SK-N-SH (cell line): ENCODE measurements at regions not wholly inside any gene's neighbourhood (a gene's known extent, or its start where the extent isn't known, plus 50 kb on each side); places are given as distances from the start of the nearest gene placed in this dataset.

Experiments used
- CTCF ChIA-PET: fragments of 300-600, 350-600 bp; formaldehyde crosslinking; extraction: SDS; loops from one replicate; lab custom pipeline; 2021; lab: Yijun Ruan, JAX
- POLR2A ChIA-PET: fragments of 350-600 bp; sonication (Branson Sonifier 250); formaldehyde crosslinking; extraction: SDS; loops from one replicate; lab custom pipeline; 2020; ENCODE audit warnings: antibody characterized with exemption, inconsistent platforms; lab: Yijun Ruan, JAX
- DNase-seq: peaks from one replicate; pipeline ENCODE4 v3.0.0; 2012
- H2AFZ ChIP-seq: fragments of 200-600 bp; sonication (generic); 2 replicates; pipeline ENCODE4 v1.8.1; 2016; ENCODE audit warnings: antibody characterized with exemption, mild to moderate bottlenecking, low read depth
- H3F3A ChIP-seq: fragments of 200-600 bp; sonication (generic); replicated peaks from 2 replicates; pipeline ENCODE3; 2016; ENCODE audit warnings: antibody characterized with exemption, mild to moderate bottlenecking; ENCODE audit not compliant: insufficient read depth
- H3K27ac ChIP-seq, 2 experiments: fragments of 200-500 bp in 1 of 2; fragments of 200-600 bp in 1 of 2; sonication (Bioruptor generic) in 1 of 2; sonication (generic), shearing (Covaris generic) in 1 of 2; 2 replicates each; pipeline versions ENCODE4 v1.5.1 to v1.6.1; 2014 to 2016; ENCODE audit warnings: low read depth in 2 of 2, inconsistent platforms in 1 of 2, low read length in 1 of 2, mild to moderate bottlenecking in 1 of 2, mixed read lengths in 1 of 2
- H3K27me3 ChIP-seq: fragments of 200-600 bp; sonication (generic), shearing (Covaris generic); 2 replicates; pipeline ENCODE4 v1.6.1; 2016; ENCODE audit warnings: mixed run types; ENCODE audit not compliant: insufficient read depth
- H3K36me3 ChIP-seq, 2 experiments: fragments of 200-500 bp in 1 of 2; fragments of 200-600 bp in 1 of 2; sonication (Bioruptor generic) in 1 of 2; sonication (generic) in 1 of 2; replicated peaks in 1 of 2; 2 replicates each; pipeline versions ENCODE3 to v1.5.1; 2014 to 2016; ENCODE audit warnings: low read length in 1 of 2, mild to moderate bottlenecking in 1 of 2; ENCODE audit not compliant: insufficient read depth in 2 of 2, control insufficient read depth in 1 of 2
- H3K4me1 ChIP-seq, 2 experiments: fragments of 200-500 bp in 1 of 2; fragments of 200-600 bp in 1 of 2; sonication (Bioruptor generic) in 1 of 2; sonication (generic), shearing (Covaris generic) in 1 of 2; 2 replicates each; pipeline versions ENCODE4 v1.5.1 to v1.6.1; 2014 to 2016; ENCODE audit warnings: low read depth in 1 of 2, low read length in 1 of 2, mixed run types in 1 of 2; ENCODE audit not compliant: insufficient read depth in 2 of 2, control insufficient read depth in 1 of 2
- H3K4me2 ChIP-seq: fragments of 200-600 bp; sonication (generic), shearing (Covaris generic); 2 replicates; pipeline ENCODE4 v1.6.1; 2017; ENCODE audit warnings: mixed run types
- H3K4me3 ChIP-seq, 2 experiments: fragments of 200-500 bp in 1 of 2; fragments of 200-600 bp in 1 of 2; sonication (Bioruptor generic) in 1 of 2; sonication (generic), shearing (Covaris generic) in 1 of 2; 2 replicates each; pipeline versions ENCODE4 v1.5.1 to v1.8.1; 2014 to 2016; ENCODE audit warnings: low read depth in 2 of 2, inconsistent platforms in 1 of 2, low read length in 1 of 2, mild to moderate bottlenecking in 1 of 2, mixed read lengths in 1 of 2, moderate library complexity in 1 of 2
- H3K79me2 ChIP-seq: fragments of 200-600 bp; sonication (generic); 2 replicates; pipeline ENCODE4 v1.8.1; 2017; ENCODE audit warnings: mild to moderate bottlenecking; ENCODE audit not compliant: insufficient read depth
- H3K9ac ChIP-seq: fragments of 200-600 bp; sonication (generic); 2 replicates; pipeline ENCODE4 v1.6.1; 2017; ENCODE audit warnings: mixed run types
- H3K9me2 ChIP-seq: fragments of 200-600 bp; sonication (generic); 2 replicates; pipeline ENCODE4 v1.6.1; 2017; ENCODE audit warnings: mixed run types
- H3K9me3 ChIP-seq: fragments of 200-600 bp; sonication (generic); 2 replicates; pipeline ENCODE4 v1.6.1; 2017; ENCODE audit warnings: mixed run types, mild to moderate bottlenecking, moderate library complexity
- H4K20me1 ChIP-seq: fragments of 200-600 bp; sonication (generic); 2 replicates; pipeline ENCODE4 v1.6.1; 2017; ENCODE audit warnings: mild to moderate bottlenecking, mixed run types; ENCODE audit not compliant: insufficient read depth
- ELF1 ChIP-seq: IDR thresholded peaks from 2 replicates; pipeline ENCODE4 v1.4.0; 2012
- EP300 ChIP-seq, 2 experiments: IDR thresholded peaks; 2 replicates each; pipeline versions ENCODE4 v1.4.0 to v1.6.1; 2012; ENCODE audit warnings: borderline replicate concordance in 1 of 2, low read depth in 1 of 2, low read length in 1 of 2
- EZH2phosphoT487 ChIP-seq: fragments of 200-600 bp; sonication (generic); IDR thresholded peaks from 2 replicates; pipeline ENCODE4 v1.6.1; 2017; ENCODE audit warnings: low read depth, mixed run types, mild to moderate bottlenecking, antibody characterized with exemption, moderate library complexity, borderline replicate concordance
- FOXJ3 ChIP-seq: sonication (generic); formaldehyde crosslinking; IDR thresholded peaks from 2 replicates; pipeline ENCODE4 v1.5.1; 2020; ENCODE audit warnings: mild to moderate bottlenecking, missing genetic modification reagents
- FOXM1 ChIP-seq: IDR thresholded peaks from 2 replicates; pipeline ENCODE4 v1.4.0; 2012; ENCODE audit warnings: low read depth, mild to moderate bottlenecking
- GABPA ChIP-seq: IDR thresholded peaks from 2 replicates; pipeline ENCODE4 v1.4.0; 2012; ENCODE audit warnings: low read depth, mild to moderate bottlenecking
- GATA2 ChIP-seq: sonication (generic); formaldehyde crosslinking; IDR thresholded peaks from 2 replicates; pipeline ENCODE4 v1.5.0; 2020; ENCODE audit warnings: mild to moderate bottlenecking, missing genetic modification reagents
- IRF3 ChIP-seq: fragments of 150-350 bp; IDR thresholded peaks from 2 replicates; pipeline ENCODE4 v1.6.1; 2016; ENCODE audit warnings: mild to moderate bottlenecking, low read depth, low read length
- MAX ChIP-seq: IDR thresholded peaks from 2 replicates; pipeline ENCODE4 v1.4.0; 2012; ENCODE audit warnings: low read depth
- MEF2A ChIP-seq: IDR thresholded peaks from 2 replicates; pipeline ENCODE4 v1.4.0; 2012; ENCODE audit warnings: low read depth, borderline replicate concordance
- MXI1 ChIP-seq: IDR thresholded peaks from 2 replicates; pipeline ENCODE4 v1.6.1; 2012; ENCODE audit warnings: mild to moderate bottlenecking, low read depth, low read length, improper control_type of control experiment
- NFIC ChIP-seq: IDR thresholded peaks from 2 replicates; pipeline ENCODE4 v1.4.0; 2012; ENCODE audit warnings: borderline replicate concordance
- RAD21 ChIP-seq: IDR thresholded peaks from 2 replicates; pipeline ENCODE4 v1.6.1; 2012; ENCODE audit warnings: mild to moderate bottlenecking, low read length
- REST ChIP-seq: IDR thresholded peaks from 2 replicates; pipeline ENCODE4 v1.6.1; 2012; ENCODE audit warnings: mild to moderate bottlenecking, low read depth, low read length, moderate library complexity
- RXRA ChIP-seq: IDR thresholded peaks from 2 replicates; pipeline ENCODE4 v1.4.0; 2012; ENCODE audit warnings: low read depth, mild to moderate bottlenecking, borderline replicate concordance
- SMC3 ChIP-seq: IDR thresholded peaks from 2 replicates; pipeline ENCODE4 v1.6.1; 2012; ENCODE audit warnings: low read depth, low read length, improper control_type of control experiment
- TAF1 ChIP-seq: IDR thresholded peaks from 2 replicates; pipeline ENCODE4 v1.6.1; 2012; ENCODE audit warnings: low read depth, mild to moderate bottlenecking, low read length, moderate library complexity, borderline replicate concordance
- TEAD4 ChIP-seq: IDR thresholded peaks from 2 replicates; pipeline ENCODE4 v1.4.0; 2012; ENCODE audit warnings: mild to moderate bottlenecking, borderline replicate concordance; ENCODE audit not compliant: insufficient read depth
- USF1 ChIP-seq: IDR thresholded peaks from 2 replicates; pipeline ENCODE4 v1.4.0; 2012; ENCODE audit warnings: low read depth, borderline replicate concordance
- USF2 ChIP-seq: fragments of 150-350 bp; IDR thresholded peaks from 2 replicates; pipeline ENCODE4 v1.6.1; 2017; ENCODE audit warnings: antibody characterized with exemption, low read length, low read depth, borderline replicate concordance
- YY1 ChIP-seq: IDR thresholded peaks from 2 replicates; pipeline ENCODE4 v1.4.0; 2012; ENCODE audit warnings: low read depth, mild to moderate bottlenecking
- WGBS: methylation state at CpG from one replicate; pipeline ENCODE4 v1.1.6; 2017; ENCODE audit warnings: low lambda C conversion rate; 5-methylcytosine and 5-hydroxymethylcytosine counted together

GRCh38 chr2:9773903-9774239, 69.4 kb upstream of the TAF1B start:
- TF ChIP-seq USF2: no peak
- no peak for TF ChIP-seq RAD21
- TF ChIP-seq MEF2A: no peak
- no peak for TF ChIP-seq MXI1
- TF ChIP-seq SMC3: no peak
- TF ChIP-seq TAF1: no peak
- no peak for TF ChIP-seq REST
- no peak for TF ChIP-seq EP300 (IDR thresholded peaks at IDR 0.05; ENCODE audit: borderline replicate concordance in 1 of 2, low read depth in 1 of 2, low read length in 1 of 2)
- TF ChIP-seq ELF1: no peak
- no peak for TF ChIP-seq GABPA
- no peak for TF ChIP-seq TEAD4
- Histone ChIP-seq H3K9ac (no peak overlapping the region), H3K27ac (no peak overlapping the region), H4K20me1 (no peaks in the 10 kb centered on the region), H3K4me2 (no peak overlapping the region), H2AFZ (no peak overlapping the region), H3K27me3 (no peaks in the 10 kb centered on the region), H3K9me2 (no peaks in the 10 kb centered on the region), H3K36me3 (no peaks in the 10 kb centered on the region), H3K4me1 (peaks cover 5 to 31% of the 10 kb centered on the region in 2 experiments; a peak in 2 of 4 replicates), H3F3A (no peaks in the 10 kb centered on the region), H3K9me3 (no peaks in the 10 kb centered on the region), H3K4me3 (no peak overlapping the region), H3K79me2 (no peaks in the 10 kb centered on the region)
- ChIA-PET POLR2A (interaction anchor here (0.6 kb wide), 1 partner anchor 35 kb away, joined by 3 read pairs; no protein-coding TSS in a partner anchor), CTCF (interaction anchor here (0.6 to 5.5 kb wide), 4 partner anchors 13 to 274 kb away, joined by 3 to 34 read pairs (median 4); no protein-coding TSS in a partner anchor)
- WGBS: 28% methylated on average over 3 of the region's 3 CpGs
- DNase-seq: no peak

GRCh38 chr2:9774266-9774665, 69.0 kb upstream of the TAF1B start:
- 83% methylated on average over 9 of the region's 12 CpGs for WGBS
- Histone ChIP-seq H3K9me2 (no peaks in the 10 kb centered on the region), H3K27ac (no peak overlapping the region), H3K9ac (no peak overlapping the region), H3K4me2 (no peak overlapping the region), H3K79me2 (no peaks in the 10 kb centered on the region), H3K27me3 (no peaks in the 10 kb centered on the region), H3K9me3 (no peaks in the 10 kb centered on the region), H3K4me1 (peaks cover 5 to 29% of the 10 kb centered on the region in 2 experiments; a peak in 2 of 4 replicates), H3K4me3 (no peak overlapping the region), H3K36me3 (no peaks in the 10 kb centered on the region), H2AFZ (no peak overlapping the region), H3F3A (no peaks in the 10 kb centered on the region), H4K20me1 (no peaks in the 10 kb centered on the region)
- POLR2A ChIA-PET: interaction anchor here (1.1 kb wide), 1 partner anchor 9 kb away, joined by 3 read pairs; no protein-coding TSS in a partner anchor
- DNase-seq: no peak
- CTCF ChIA-PET: interaction anchor here (1.1 to 1.7 kb wide), 2 partner anchors 13 to 25 kb away, joined by 3 to 5 read pairs; no protein-coding TSS in a partner anchor
- TF ChIP-seq EZH2phosphoT487 (no peak), IRF3 (no peak), EP300 (IDR thresholded peaks at IDR 0.05; ENCODE audit: borderline replicate concordance in 1 of 2, low read depth in 1 of 2, low read length in 1 of 2) (no peak), FOXJ3 (CRISPR knock-in tag) (no peak), YY1 (no peak), USF1 (no peak), SMC3 (no peak), ELF1 (no peak), NFIC (no peak), MXI1 (no peak), MAX (no peak), RAD21 (no peak), RXRA (no peak), TEAD4 (no peak), GATA2 (CRISPR knock-in tag) (no peak), FOXM1 (no peak), GABPA (no peak)
